ENCODE measurements at regions not wholly inside any gene's neighbourhood (a gene's known extent, or its start where the extent isn't known, plus 50 kb on each side); places are given as distances from the start of the nearest gene placed in this dataset.

DNA sequence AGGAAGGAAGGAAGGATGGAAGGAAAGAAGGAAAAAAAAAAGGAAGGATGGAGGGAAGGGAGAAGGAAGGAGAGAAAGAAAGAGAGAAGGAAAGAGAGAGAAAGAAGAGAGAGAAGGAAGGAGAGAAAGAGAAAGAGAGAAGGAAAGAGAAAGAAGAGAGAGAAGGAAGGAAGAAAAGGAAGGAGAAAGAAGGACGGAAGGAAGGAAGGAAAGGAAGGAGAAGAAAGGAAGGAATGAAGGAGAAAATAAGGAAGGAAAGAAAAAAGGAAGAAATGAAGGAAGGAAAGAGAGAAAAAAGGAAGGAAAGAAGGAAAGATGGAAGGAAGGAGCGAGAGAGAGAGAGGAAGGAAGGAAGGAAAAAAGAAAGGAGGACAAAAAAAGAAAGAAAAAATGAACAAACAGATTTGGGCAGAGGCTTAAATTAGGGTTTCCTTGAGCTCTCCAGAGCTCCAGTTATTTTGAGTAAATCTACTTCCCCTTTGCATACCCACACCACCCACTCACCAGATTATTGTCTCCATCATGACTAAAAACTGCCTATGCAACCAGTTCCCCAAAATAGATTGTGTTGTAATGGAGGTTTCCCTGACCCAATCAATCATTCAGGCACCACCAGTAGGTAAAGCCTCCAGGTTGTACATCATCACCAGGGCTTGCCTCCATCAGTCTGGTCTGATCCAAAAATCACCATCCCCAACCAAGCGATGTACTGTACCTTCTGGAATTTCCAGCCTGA lies 1722.9 kb upstream of the PCDH10 start:
- H3K27me3 ChIP-seq (ENCODE audit: low read depth): no peaks in the 10 kb centered on the region
- DNase-seq: no peak

DNA sequence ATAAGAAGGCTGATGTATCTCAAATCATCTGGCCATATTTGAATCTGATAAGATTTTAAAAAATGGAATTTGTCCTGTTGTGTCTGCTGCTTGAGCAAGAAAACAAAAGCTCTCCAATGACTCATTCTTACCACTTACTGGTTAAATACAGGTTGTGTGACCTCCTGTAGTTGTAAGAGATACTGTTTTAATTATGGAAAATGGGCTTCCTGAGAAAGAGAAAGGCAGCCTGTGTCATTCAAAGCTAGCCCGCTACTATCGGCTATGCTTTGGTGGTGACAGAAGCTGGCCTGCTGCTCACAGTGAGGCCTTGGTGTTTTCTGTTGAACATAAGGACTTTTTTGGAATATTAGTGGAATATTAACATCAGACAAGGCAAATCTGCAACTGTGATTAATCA lies 1722.1 kb upstream of the PCDH10 start:
- no peak for DNase-seq
- no peaks in the 10 kb centered on the region for H3K36me3 ChIP-seq
- TF ChIP-seq, protein P1, sequence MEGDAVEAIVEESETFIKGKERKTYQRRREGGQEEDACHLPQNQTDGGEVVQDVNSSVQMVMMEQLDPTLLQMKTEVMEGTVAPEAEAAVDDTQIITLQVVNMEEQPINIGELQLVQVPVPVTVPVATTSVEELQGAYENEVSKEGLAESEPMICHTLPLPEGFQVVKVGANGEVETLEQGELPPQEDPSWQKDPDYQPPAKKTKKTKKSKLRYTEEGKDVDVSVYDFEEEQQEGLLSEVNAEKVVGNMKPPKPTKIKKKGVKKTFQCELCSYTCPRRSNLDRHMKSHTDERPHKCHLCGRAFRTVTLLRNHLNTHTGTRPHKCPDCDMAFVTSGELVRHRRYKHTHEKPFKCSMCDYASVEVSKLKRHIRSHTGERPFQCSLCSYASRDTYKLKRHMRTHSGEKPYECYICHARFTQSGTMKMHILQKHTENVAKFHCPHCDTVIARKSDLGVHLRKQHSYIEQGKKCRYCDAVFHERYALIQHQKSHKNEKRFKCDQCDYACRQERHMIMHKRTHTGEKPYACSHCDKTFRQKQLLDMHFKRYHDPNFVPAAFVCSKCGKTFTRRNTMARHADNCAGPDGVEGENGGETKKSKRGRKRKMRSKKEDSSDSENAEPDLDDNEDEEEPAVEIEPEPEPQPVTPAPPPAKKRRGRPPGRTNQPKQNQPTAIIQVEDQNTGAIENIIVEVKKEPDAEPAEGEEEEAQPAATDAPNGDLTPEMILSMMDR (IDR thresholded peaks at IDR 0.05): no peak

More for the DNA sequence above, 1722.9 kb upstream of the PCDH10 start:
- TF ChIP-seq, protein P1 (IDR thresholded peaks at IDR 0.05): no peak
- Histone ChIP-seq H3K4me1 (no peaks in the 10 kb centered on the region), H3K27ac (no peak overlapping the region), H3K36me3 (no peaks in the 10 kb centered on the region), H3K9me3 (no peaks in the 10 kb centered on the region), H3K4me3 (no peak overlapping the region)
- ATAC-seq: no peak
- intact Hi-C loops (cut with DNase I): no loop called here

DNA sequence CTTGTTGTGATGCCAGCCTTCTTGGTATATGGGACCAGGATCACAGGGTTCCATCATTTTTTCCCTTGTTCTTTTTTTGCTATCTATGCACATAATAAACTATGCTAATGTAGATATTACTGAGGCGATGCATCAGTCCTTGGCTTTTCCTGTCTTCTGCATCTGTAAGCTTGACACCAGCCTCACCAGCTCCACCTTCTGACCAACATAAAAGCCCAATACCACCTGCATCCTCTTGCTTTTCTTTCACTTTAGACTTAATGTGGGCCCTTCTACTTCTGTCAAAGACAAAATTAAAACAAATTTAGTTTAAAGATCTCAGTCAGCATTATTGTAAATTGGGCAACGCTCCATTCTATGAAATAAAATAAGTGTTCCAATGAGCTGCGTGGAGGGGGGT lies 1718.8 kb upstream of the PCDH10 start:
- Histone ChIP-seq H3K9me3 (no peaks in the 10 kb centered on the region), H3K4me3 (no peak overlapping the region), H3K36me3 (no peaks in the 10 kb centered on the region), H3K27ac (no peak overlapping the region), H3K4me1 (no peaks in the 10 kb centered on the region), H3K27me3 (ENCODE audit: low read depth) (no peaks in the 10 kb centered on the region)
- intact Hi-C loops (cut with DNase I): no loop called here
- no peak for DNase-seq
- no peak for ATAC-seq
- TF ChIP-seq, protein P1 (IDR thresholded peaks at IDR 0.05): no peak

More for the DNA sequence above, 1722.1 kb upstream of the PCDH10 start:
- Histone ChIP-seq H3K27me3 (ENCODE audit: low read depth) (no peaks in the 10 kb centered on the region), H3K4me1 (no peaks in the 10 kb centered on the region), H3K27ac (no peak overlapping the region), H3K9me3 (no peaks in the 10 kb centered on the region), H3K4me3 (no peak overlapping the region)
- intact Hi-C loops (cut with DNase I): no loop called here
- ATAC-seq: no peak

- no peak overlapping the region for H3K27ac ChIP-seq
- H3K27me3 ChIP-seq (ENCODE audit: low read depth): no peaks in the 10 kb centered on the region
- ATAC-seq (no peak), DNase-seq (no peak)
- no peaks in the 10 kb centered on the region for H3K36me3 ChIP-seq
- H3K4me3 ChIP-seq: no peak overlapping the region
- intact Hi-C loops (cut with DNase I): no loop called here
- peaks cover 10% of the 10 kb centered on the region for H3K9me3 ChIP-seq
- no peaks in the 10 kb centered on the region for H3K4me1 ChIP-seq
- TF ChIP-seq, protein P1 (IDR thresholded peaks at IDR 0.05): no peak
Measured at GRCh38 chr4:131441004-131441688, 1707.9 kb upstream of the PCDH10 start.

DNA sequence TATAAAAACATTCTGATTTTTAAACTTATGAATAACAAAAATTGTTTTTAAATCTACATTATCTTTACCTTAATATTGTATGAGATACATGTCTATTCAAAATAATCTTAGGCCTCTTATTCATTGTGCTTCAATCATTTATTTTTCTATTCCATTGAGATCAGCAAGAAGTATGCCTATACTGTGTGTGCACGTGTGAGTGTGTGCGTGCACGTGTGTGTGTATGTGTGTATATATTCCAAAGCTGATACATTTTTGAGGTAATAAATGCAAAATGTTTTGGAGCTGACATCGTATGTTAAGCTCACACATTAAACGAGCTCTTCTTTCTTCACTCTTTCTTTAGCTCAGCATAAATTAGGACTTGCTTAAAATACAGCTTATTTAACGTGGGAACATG lies 1701.2 kb upstream of the PCDH10 start:
- ATAC-seq (no peak), DNase-seq (no peak)
- intact Hi-C loops (cut with DNase I): no loop called here

More for the DNA sequence above, 1701.2 kb upstream of the PCDH10 start:
- no peaks in the 10 kb centered on the region for H3K27me3 ChIP-seq (ENCODE audit: low read depth)
- no peak overlapping the region for H3K4me3 ChIP-seq
- no peaks in the 10 kb centered on the region for H3K36me3 ChIP-seq
- no peaks in the 10 kb centered on the region for H3K4me1 ChIP-seq
- TF ChIP-seq, protein P1 (IDR thresholded peaks at IDR 0.05): no peak
- H3K9me3 ChIP-seq: no peaks in the 10 kb centered on the region
- H3K27ac ChIP-seq: no peak overlapping the region

Measured in lower lobe of right lung (tissue), 2 donors.